GF-D8 (cell line): ENCODE measurements at regions not wholly inside any gene's neighbourhood (a gene's known extent, or its start where the extent isn't known, plus 50 kb on each side); places are given as distances from the start of the nearest gene placed in this dataset.

ENCODE experiments used
- DNase-seq: peaks from one replicate; lab custom pipeline; 2025; lab: John Stamatoyannopoulos, UW

DNA sequence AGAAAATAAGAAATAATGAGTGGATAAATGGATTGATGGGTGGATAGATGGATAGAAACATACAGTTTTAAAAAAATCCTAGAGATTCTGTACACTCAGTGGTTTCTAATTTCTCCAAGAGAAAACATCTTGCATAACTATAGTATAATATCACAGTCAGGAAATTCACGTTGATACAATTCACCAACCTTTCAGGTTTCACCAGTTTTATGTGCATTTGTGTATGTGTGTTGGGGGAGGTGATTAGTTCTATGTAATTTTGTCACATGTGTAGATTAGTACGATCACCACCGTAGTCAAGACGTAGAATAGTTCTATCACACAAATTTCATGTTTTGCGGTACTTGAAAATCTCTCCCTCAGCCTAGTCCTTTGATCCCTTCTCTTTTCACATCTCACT is 288.2 kb upstream of the LRATD1 start:
- no peak for DNase-seq

DNA sequence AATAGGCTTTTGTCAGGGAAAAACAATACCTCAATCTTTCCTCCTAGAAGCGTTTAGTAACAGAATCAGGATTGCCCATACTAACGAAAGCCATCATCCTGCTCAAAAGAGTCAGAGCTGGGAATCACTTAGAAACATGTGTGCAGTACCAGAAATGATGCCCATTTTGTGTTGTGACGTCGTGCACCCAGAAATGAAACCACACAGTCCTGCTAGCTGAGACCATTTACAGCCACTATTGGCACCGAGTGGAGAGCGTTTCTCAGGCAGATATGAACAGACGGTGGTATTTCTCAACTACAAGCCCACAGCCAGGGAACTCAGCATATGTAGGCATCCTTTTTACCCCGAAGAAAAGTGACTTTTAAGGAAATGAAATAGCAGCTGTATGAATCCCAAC is 284.3 kb upstream of the LRATD1 start:
- DNase-seq = no peak

DNA sequence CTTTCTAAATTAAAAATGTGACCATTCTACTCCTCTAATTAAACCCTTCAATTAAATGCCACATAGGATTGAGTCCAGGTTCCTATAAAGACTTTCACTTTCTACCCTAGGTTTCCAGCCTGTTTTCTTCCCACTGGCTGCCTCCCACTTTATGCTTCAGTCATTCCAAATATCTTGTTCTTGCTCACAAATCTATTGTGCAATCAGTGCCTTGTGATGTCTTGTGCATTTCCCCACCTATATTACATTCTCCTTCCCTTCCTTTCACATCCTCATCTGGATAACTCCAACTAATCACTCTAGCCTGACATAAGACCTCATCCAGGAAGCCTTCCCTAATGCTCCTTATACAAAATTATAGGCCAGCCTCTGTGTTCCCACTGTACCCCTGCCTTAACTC is 281.7 kb upstream of the LRATD1 start:
- no peak for DNase-seq

DNA sequence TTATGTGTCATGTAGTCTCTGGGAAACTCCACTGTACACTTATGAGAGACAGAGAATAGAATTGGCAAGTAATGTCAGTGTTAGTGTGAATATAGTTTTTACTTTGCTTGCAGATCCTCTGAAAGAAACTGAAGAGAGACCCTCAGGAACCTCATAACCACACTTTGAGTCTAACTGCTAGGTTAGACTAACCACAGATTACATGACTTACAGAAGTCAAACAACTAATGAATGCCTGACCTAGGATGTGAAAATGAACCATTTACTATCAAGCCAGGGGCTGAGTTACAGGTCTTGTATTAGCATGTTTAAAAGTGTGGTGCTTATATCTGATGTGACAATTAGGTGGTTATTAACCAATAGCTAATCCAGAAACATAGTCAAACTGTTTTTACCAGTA is 280.4 kb upstream of the LRATD1 start:
- no peak for DNase-seq

DNA sequence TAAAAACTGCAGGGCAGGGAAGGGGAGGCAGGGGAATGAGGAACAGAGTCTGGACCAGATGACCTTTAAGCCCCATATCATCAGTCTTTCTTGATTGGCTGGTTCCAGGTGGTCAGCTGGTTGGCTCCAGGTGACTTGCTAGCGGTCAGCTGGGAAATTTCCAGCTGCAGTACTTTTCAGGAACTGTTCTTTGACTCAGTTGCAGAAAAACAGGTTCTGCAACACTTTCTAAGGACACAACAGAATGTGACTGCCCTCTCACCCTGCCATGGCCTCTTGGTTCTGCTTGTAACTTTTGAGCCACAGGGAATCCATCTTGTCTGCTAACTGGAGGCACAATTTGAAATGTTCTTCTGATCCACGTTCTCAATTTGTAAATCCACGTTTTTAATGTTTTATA is 278.3 kb upstream of the LRATD1 start:
- DNase-seq = no peak

DNA sequence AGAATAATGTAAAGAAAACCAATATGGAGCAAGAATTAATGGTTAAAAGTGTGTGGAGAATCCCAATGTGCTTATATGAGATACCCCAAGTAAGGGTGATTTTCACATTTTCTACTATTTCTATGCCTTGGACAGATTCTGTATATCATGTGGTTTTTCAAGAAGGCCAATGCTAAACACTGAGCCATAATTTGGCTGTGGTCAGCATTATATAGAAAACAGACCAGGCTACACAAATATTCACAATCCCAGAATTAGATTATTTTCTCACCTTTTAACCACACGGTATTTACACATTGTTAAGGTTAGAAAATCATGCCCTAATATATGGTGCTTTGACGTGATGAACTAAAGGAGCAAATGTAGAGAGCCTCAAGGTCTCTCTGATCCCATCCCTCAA is 277.4 kb upstream of the LRATD1 start:
- no peak for DNase-seq

DNA sequence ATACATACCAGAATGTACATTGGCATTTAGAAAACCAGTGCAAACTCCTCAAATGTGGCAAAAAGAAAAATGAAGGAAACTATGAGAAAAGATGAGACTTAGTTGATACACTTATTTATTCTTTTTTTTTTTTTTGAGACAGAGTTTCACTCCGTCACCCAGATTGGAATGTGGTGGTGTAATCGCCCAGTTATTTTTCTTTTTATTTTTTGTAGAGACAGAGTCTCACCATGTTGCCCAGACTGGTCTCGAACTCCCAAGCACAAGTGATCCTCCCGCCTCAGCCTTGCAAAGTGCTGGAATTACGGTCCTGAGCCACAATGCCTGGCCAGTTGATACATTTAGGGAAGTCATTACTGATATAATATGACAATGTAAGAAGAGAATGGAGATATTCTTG is 274.2 kb upstream of the LRATD1 start:
- DNase-seq = no peak

DNA sequence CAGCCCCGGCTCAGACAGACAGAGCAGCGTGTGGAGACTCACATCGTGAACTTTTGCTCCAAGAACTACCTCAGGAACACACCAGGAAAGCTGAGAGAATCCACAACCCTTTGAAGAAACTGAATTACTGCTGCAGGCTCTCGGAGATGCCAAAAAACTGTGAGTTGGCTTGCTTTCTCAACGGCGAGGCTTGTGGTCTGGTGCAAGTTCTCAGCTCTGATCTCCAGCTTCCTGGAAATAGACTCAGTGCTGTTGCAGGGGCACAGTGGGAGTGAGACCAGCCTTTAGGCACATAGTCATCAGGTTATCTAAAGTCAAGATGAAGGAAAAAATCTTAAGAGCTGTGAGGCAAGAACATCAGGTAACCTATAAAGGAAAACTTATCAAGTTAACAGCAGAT is 273.7 kb upstream of the LRATD1 start:
- no peak for DNase-seq

DNA sequence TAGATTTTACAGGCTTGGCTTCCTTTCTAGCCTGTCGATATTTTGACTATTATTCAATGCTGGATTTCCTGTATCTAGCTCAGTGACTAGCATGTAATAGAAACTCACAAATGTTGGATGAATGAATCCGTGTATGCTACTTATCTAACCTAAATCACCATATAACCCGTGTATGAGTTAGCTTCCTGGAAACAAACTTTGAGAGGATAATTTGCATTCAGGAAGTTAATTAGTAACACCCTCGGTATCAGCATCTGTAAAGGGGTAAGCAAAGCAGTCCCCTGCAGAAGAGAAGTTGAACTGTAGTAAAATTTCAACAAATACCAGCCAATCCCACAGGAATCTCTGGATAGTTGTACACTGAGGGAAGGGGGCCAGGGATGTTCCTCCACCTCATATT is 269.4 kb upstream of the LRATD1 start:
- DNase-seq = no peak

DNA sequence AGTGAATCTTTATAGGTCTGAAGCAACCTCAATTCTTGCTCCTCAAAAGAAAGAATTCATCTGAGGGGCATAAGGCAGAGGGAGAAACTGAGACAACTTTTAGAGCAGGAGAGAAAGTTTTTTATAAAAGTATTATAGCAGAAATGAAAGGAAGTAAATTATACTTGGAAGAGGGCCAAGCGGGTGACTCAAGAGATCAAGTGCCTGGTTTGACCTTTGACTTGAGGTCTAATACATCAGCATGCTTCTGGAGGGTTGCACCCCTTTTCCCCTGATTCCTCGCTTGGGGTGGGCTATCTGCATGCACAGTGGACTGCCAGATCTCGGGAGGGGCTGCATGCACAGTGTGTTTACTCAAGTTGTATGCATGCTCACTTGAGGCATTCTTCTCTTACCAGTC is 268.5 kb upstream of the LRATD1 start:
- no peak for DNase-seq

DNA sequence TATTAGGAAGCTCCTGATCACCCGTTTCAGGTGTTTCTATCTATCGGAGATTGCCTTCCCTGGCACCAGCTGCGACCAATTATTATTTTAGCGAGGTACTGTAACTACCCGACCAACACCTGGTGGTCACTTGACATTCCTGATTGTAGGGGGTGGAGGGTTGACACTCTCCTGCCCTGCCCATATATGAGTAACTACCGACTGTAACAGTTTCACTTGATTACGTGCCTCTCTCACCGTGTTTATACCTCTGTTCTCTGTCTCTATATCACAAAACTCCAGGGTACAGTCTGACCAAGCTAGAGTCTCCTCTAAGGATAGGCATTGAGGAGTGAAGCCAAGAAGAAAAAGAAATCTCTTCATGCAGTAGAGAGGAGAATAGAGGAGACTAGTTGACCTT is 268.0 kb upstream of the LRATD1 start:
- DNase-seq = no peak

DNA sequence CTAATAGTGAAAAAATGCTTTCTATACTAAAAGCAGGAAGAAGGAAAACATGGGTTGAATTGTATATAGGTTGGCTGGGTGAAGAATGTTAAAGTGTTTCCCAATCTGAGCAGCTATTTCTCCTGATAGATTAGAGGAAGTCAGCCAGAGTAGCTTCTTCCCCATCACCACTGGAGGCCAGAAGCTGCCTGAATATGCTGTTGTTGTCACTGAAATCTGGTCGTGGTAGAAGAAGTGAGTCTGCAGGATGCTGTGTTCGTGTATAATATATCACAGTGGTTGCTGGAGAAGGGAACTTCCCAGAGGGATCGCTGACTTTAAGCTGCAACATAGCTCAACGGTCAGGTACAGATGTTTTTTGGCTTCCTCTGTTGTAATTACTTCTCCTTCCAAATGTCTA is 247.5 kb upstream of the LRATD1 start:
- DNase-seq = no peak

DNA sequence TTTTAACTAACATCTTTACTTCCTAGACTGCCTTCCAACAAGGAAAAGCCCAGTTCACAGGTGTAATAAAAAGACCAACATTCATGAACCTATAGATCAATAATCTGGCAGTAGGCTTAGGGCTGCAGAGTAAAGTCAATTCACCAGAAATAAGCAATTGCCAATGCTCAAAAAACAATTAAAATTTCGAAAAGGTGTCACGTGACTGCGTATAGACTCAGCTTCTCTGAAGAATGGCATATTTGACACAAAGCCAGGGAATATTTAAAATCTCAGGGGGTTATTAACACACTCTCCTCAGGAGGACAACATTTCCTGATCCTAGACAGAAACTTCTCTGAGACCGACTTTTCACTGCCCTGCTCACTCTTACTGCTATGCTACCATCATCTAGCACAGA is 245.2 kb upstream of the LRATD1 start:
- no peak for DNase-seq

DNA sequence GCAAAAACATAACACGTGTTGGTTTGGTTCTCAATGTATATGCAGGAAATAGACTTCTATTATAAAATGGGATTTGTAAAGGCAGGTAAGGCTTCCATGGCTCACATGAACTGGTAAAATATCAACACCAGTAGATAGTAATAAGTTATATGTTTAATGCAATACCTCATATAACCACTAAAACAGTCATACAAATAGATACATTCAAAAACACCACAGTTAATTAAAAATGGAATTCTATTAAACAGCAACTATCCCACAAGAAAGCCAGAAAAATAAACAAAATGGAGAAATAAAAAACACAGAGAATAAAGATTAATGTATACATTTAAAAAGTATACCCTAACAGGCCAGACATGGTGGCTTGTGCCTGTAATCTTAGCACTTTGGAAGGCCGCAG is 243.8 kb upstream of the LRATD1 start:
- no peak for DNase-seq

DNA sequence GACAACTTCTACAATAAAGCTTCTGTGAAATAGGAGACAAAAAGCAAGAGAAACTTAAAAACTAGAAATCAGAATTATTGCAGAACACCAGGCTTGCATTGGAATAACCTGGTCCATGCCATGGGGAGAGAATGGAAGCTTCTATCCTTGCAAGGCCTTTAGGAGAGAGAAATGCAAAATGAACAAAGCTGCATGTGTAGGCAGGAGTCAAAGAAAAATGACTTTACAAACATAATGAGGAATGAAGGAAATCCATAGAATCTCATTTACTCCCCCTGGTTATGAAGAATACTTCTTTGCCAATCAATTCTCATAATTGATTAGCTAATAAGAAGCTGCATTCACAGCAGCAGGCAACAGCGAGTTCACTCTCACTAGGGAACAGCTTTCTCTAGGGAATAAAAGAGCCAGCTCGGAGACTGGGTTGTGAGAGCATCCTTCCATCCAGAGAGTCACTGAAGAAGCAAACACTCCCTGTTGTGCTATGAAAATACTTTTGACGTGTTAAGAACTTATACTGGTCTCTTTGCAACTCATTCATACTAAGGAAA is 235.9 kb upstream of the LRATD1 start:
- no peak for DNase-seq

DNA sequence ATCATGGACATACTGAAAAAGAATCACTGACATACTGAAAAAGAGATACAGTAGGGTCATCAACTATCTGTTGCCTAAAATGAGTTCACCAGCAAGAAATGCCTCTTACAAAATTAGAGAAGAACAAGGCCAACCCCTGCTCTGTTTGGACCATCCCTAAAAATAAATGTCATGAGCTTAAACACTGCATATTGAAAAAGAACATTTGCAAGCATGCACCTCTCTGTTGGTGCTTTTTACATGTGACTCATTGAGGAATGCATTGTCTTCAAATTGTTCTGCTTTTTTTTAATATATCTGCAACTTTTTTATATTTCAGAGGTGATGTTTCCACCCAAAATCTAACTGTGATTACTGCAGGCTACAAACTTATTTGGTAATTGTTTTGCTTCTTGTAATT is 233.9 kb upstream of the LRATD1 start:
- no peak for DNase-seq

DNA sequence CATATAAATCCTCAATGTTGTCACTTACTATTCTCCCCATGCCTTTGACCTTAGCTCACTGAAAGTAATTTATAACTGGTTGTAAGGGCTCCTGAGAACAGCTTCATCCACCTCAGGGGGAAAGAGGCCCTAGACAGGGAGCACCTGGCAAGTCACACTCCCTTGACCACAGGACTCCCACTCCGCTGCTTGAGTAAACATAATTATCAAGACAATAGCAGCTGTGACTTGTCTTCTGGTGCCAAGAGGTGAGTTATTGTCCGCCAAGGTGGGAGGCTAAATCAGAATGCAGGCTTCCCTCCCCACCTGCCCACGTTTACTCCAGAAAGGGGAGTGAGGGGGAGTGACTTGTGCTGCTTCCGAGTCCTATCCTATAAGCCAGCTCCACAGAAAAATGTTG is 230.6 kb upstream of the LRATD1 start:
- no peak for DNase-seq

DNA sequence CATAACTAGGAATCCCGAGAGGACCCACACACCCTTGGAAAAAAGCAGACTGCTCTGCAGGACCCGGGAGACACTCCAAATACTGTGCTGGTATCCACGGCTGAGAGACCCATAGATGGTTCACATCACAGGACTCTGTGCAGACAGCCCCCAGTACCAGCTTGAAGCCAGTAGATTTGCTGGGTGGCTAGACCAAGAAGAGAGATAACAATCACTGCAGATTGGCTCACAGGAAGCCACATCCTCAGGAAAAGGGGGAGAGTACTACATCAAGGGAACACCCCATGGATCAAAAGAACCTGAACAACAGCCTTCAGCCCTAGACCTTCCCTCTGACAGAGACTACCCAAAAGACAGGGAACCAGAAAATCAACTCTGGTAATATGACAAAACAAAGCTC is 223.8 kb upstream of the LRATD1 start:
- no peak for DNase-seq

DNA sequence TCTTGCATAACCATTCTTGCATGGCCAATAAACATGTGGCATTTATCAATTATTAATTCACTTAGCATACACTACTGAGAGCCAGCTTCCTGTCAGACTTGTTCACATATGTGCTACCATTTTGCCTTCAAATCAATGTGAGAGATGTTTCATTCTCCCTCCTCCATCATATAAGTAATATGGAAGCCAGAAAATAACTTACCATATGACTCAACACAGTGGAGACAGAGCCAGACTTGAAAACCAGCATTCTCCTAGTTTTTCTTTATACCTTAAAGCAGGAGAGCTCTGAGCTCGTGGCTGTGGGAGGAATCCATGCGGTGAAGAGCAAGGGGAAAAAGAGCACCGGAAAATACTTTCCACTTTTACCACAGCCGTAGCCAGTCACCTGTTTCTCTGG is 215.0 kb upstream of the LRATD1 start:
- DNase-seq = no peak

DNA sequence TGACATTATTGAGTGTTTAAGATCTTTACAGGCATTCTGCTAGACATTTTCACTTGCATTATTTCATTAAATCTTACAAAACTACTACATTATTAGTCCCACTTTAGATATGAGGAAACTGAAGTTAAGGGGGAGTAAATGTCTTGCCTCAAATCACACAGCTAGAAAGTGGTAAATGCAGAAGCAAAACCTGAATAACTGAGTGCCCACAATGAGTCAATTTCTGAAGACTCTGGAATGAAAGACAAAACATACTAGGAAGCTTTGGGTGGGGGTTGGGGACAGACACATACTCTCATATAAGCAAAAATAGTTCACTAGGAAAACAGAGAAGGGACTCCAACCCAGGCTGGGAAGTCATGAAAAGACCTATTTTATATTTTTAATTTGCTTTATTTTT is 214.4 kb upstream of the LRATD1 start:
- DNase-seq = no peak

DNA sequence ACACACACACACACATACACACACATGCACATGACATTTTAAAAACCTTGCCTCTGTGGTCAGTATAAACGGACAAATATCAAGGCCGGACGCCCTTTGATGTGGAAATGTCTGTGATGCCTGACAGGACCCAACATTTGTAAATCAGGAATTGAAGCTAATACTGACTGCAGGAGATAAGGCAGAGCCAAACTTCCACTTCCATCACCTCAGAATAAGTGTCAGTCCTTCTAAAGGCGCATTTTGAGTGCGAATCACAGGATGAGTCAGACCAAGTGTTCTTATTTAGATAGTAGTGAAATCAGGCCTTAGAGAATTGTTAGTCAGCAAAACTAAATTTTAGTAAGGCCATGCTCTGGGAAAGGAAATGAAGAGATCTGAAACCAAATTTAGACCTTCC is 211.7 kb upstream of the LRATD1 start:
- no peak for DNase-seq

DNA sequence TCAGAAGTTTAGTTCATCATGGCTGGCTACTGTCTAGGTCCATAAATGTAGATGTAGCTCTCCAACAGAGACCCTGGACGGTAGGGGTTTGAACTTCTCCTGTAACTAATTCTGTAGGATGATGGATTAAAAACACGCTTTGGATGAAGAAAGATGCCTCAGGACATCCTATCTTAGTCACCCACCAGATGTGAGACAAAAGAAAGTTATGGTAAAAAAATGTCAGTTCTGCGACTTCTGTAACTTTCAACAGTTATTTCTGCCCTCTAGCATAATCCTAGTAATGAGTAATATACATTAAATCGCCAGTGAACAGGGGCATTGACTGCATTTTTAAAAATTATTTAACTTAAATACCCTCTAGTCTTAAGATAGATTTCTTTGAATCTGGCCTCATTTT is 210.1 kb upstream of the LRATD1 start:
- no peak for DNase-seq

DNA sequence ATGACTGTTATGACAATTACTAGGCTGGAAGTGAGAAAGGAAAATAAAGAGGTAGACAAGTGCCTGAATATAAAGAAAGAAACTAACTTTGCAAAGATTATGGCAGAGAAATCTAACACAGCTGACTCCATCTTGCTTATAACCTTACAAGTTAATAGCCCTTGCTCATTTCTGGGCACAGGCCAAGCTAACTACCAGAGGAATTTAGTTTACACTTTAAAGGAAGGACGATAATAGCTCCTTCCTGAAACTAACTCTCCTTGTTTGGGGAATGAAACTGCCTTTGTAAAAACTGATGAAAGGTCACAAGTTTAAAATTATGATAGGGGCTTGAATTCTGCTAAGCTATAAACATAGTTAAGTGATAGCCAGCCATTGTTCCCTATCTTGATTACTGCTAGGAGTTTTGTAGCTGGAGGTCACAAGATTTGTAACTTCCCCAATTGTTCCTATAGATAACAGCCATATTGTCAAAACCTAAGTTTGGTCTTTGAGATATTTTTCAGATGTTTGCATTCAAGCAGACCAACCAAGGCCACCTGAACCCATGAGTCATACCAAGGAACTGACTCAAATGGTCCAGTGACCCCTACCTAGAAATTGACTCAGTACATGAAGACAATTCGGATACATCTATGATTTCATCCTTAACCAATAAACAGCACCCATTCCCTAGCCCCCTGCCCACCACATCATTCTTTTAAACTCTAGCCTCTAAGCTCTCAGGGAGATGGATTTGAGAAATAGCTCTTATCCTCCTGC is 209.2 kb upstream of the LRATD1 start:
- DNase-seq = no peak
